ENCODE measurements at regions not wholly inside any gene's neighbourhood (a gene's known extent, or its start where the extent isn't known, plus 50 kb on each side); places are given as distances from the start of the nearest gene placed in this dataset.
"Not testable (repeated sequence)": the region's sequence is repeated elsewhere in the genome, so short reads cannot be mapped to it uniquely, and the experiment has no call there.

DNA sequence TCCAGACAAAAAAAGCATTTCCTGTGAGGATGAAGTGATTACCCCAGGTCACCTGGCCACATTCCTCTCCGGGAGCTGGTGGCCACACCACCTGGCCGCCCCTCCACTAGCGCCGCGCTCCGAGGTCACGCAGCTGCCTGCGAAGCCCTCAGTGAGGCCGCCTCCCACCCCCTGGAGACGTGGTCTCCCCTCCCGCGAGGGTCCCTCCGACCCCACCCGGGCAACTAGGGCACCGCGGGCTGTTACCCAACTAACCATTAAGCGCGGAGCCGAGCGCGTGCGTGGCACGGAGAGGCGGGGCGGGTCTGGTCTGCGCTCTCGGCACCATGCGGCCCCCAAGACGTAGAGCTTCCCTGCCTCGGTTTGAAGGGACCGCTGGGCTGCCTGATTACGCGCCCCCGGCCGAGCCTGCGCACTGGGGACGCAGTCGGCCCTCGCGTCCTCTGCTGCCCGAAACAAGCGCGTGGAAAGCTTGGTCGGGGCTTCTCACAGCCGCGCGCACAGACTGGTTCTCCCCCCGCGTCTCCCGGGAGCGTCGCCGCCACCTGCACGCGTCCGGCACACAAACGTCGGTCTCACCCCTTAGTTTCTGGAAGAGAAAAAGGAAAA is 106.5 kb downstream of the SLC16A1 start:
- Mint-ChIP-seq H3K27ac (peak overlapping the region; percentile 75), H3K4me3 (peak overlapping the region; percentile 91), H3K27me3 (no peaks in the 10 kb centered on the region), H3K9me3 (peaks cover 5% of the 10 kb centered on the region), H3K36me3 (peaks cover 5% of the 10 kb centered on the region), H3K4me1 (ENCODE audit: unreplicated experiment) (peaks cover 6% of the 10 kb centered on the region)
- TF ChIP-seq, protein P1, sequence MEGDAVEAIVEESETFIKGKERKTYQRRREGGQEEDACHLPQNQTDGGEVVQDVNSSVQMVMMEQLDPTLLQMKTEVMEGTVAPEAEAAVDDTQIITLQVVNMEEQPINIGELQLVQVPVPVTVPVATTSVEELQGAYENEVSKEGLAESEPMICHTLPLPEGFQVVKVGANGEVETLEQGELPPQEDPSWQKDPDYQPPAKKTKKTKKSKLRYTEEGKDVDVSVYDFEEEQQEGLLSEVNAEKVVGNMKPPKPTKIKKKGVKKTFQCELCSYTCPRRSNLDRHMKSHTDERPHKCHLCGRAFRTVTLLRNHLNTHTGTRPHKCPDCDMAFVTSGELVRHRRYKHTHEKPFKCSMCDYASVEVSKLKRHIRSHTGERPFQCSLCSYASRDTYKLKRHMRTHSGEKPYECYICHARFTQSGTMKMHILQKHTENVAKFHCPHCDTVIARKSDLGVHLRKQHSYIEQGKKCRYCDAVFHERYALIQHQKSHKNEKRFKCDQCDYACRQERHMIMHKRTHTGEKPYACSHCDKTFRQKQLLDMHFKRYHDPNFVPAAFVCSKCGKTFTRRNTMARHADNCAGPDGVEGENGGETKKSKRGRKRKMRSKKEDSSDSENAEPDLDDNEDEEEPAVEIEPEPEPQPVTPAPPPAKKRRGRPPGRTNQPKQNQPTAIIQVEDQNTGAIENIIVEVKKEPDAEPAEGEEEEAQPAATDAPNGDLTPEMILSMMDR (conservative IDR thresholded peaks at IDR 0.05) = no peak
- DNase-seq (ENCODE audit: extremely low spot score, unreplicated experiment) = peak; percentile 82

DNA sequence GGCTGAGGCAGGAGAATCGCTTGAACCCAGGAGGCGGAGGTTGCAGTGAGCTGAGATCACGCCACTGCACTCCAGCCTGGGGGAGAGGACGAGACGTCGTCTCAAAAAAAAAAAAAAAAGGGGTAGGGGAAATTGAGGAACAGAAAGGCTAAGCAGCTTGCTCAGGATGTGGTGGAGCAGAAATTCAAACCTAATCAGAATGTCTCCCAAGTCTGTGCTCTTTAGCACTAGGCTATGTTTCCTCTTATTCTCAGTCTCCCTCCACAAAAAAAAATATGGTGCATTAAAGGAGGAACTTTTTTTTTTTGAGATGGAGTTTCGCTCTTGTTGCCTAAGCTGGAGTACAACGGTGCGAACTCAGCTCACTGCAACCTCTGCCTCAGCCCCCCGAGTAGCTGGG is 114.2 kb downstream of the SLC16A1 start:
- Mint-ChIP-seq H3K4me3 (no peak overlapping the region), H3K27ac (no peak overlapping the region), H3K4me1 (ENCODE audit: unreplicated experiment) (peaks cover 6% of the 10 kb centered on the region), H3K36me3 (no peaks in the 10 kb centered on the region), H3K9me3 (peaks cover 4% of the 10 kb centered on the region), H3K27me3 (no peaks in the 10 kb centered on the region)
- TF ChIP-seq, protein P1 (conservative IDR thresholded peaks at IDR 0.05) = no peak
- DNase-seq (ENCODE audit: extremely low spot score, unreplicated experiment) = no peak

DNA sequence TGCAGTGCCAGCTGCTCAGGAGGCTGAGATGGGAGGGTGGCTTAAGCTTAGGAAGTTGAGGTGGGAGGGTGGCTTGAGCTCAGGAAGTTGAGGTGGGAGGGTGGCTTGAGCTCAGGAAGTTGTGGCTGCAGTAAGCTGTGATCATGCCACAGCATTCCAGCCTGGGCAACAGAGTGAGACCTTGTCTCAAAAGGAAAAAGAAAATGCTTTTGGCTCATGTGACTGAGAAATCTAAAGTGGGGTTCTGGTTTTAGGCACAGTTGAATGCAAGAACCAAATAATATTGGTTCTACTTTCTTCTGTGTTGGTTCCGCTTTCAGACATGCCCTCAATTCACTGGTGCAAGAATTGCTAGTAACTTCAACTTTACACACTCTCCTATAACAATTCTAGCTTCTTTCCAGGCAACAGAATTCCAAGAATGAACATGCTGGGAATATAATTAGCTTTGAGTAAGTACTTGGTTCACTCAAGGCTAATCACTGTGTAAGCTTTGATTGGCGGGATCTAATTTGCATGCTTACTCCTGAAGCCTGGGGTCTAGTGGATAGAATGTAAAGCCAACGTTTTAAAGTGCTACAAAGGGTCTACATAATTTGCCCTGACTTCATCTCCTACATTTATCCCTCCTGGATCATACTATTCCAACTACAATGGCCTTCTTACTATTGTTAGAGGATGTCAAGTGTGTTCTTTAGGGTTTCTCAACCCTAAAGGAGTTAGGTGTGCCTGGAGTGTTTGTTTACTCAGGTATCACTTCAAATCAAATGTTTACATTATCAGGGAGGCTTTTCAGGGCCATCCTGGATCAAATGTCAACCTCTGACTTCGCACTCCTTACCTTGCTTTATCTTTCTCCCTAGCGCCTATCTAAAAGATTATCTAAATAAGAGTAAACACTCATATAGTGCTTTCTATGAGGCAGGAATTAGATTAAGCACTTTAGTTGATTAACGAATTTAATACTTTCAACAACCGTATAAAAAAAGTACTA is 115.1 kb downstream of the SLC16A1 start:
- Mint-ChIP-seq H3K9me3 (peaks cover 4% of the 10 kb centered on the region), H3K27ac (peak overlapping the region; percentile 26), H3K4me3 (no peak overlapping the region), H3K27me3 (no peaks in the 10 kb centered on the region), H3K36me3 (no peaks in the 10 kb centered on the region), H3K4me1 (ENCODE audit: unreplicated experiment) (peaks cover 6% of the 10 kb centered on the region)
- no peak for DNase-seq (ENCODE audit: extremely low spot score, unreplicated experiment)
- TF ChIP-seq, protein P1 (conservative IDR thresholded peaks at IDR 0.05) = no peak

DNA sequence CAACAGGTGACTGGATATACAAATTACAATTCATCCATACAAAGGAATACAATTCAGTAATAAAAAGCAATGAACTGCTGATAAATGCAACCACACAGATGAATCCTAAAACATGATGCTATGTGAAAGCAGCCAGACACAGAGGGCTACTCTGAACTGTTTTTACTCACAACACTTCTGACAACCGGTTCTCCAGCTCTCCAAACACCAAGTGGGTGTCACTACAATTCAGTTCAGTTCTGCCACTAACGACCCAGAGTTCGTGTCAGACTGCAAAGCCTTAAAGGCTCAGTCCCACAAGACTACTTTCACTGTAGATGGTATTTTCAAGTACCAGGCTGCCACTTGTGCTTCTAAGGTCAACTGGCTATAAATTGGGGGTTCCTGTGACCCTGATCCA is 119.4 kb downstream of the SLC16A1 start:
- Mint-ChIP-seq H3K36me3 (no peaks in the 10 kb centered on the region), H3K27me3 (peaks cover 4% of the 10 kb centered on the region), H3K27ac (no peak overlapping the region), H3K4me1 (ENCODE audit: unreplicated experiment) (peaks cover 6% of the 10 kb centered on the region), H3K9me3 (no peaks in the 10 kb centered on the region), H3K4me3 (no peak overlapping the region)
- DNase-seq (ENCODE audit: extremely low spot score, unreplicated experiment) = no peak
- TF ChIP-seq, protein P1 (conservative IDR thresholded peaks at IDR 0.05) = no peak

DNA sequence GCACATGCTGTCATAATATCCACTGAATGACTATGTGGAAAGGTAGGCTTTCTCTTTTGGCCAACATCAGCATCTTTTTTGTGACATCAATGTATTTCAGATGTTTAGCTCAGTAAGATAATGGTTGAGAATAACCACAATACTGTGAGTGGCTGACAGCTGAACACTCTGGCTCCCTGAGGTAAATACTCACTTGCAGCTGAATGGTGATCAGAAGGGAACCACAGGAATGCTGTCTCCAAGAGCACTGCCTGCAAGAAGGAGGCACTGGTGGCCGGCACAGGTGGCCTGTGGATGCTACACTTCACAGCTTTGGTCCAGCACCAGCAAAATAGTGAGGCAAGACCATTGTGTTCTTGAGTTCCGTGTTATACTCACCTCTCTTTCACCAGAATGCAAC is 118.7 kb upstream of the PPM1J start:
- DNase-seq (ENCODE audit: extremely low spot score, unreplicated experiment) = no peak
- Mint-ChIP-seq H3K27me3 (peaks cover 4% of the 10 kb centered on the region), H3K9me3 (no peaks in the 10 kb centered on the region), H3K36me3 (no peaks in the 10 kb centered on the region), H3K27ac (no peak overlapping the region), H3K4me3 (no peak overlapping the region), H3K4me1 (ENCODE audit: unreplicated experiment) (no peaks in the 10 kb centered on the region)
- TF ChIP-seq, protein P1 (conservative IDR thresholded peaks at IDR 0.05) = no peak

DNA sequence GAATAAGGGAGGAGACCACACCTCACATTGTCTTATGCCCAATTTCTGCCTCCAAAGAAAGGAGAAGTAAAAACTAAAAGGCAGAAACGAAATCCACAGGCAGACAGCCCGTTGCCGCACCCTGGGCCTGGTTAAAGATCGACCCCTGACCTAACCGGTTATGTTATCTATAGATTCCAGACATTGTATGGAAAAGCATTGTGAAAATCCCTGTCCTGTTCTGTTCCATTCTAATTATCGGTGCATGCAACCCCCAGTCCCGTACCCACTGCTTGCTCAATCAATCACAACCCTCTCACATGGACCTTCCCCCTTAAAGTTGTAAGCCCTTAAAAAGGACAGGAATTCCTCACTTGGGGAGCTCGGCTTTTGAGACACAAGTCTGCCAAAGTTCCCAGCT is 117.1 kb upstream of the PPM1J start:
- DNase-seq (ENCODE audit: extremely low spot score, unreplicated experiment); H3K9me3 Mint-ChIP-seq; H3K36me3 Mint-ChIP-seq; H3K4me1 Mint-ChIP-seq (ENCODE audit: unreplicated experiment); H3K27ac Mint-ChIP-seq; H3K4me3 Mint-ChIP-seq; H3K27me3 Mint-ChIP-seq: not testable (repeated sequence)

DNA sequence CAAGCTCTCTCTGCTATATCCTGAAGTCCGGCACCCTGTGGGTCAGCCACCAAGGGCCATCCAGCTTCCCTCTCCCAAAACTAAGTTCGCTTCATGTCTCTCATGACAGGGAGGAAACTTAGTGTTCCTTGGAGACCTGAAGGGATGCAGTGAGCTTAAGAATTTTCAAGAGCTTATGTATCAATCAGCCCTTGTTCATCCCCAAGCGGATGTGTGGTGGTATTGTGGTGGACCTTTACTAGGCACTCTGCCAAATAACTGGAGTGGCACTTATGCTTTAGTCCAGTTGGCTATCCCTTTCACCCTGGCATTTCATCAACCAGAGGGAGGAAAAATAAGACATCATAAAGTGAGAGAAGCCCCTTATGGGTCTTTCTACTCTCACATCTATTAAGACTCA is 114.6 kb upstream of the PPM1J start:
- H3K27ac Mint-ChIP-seq; H3K27me3 Mint-ChIP-seq; H3K4me1 Mint-ChIP-seq (ENCODE audit: unreplicated experiment): not testable (repeated sequence)

More for the DNA sequence above, 114.6 kb upstream of the PPM1J start:
- not testable (repeated sequence) for H3K4me3 Mint-ChIP-seq; H3K36me3 Mint-ChIP-seq; H3K9me3 Mint-ChIP-seq; DNase-seq (ENCODE audit: extremely low spot score, unreplicated experiment)

All from type B pancreatic cell (in vitro differentiated cells).